ENCODE measurements at regions not wholly inside any gene's neighbourhood (a gene's known extent, or its start where the extent isn't known, plus 50 kb on each side); places are given as distances from the start of the nearest gene placed in this dataset.
"Not testable (repeated sequence)": the region's sequence is repeated elsewhere in the genome, so short reads cannot be mapped to it uniquely, and the experiment has no call there.

GRCh38 chr2:2742726-2743125 lies 411.7 kb upstream of the MYT1L start:
- no peak for DNase-seq (ENCODE audit: low spot score)

- no peak for DNase-seq (ENCODE audit: low spot score)
Measured at GRCh38 chr2:2740238-2740775, 409.2 kb upstream of the MYT1L start.

- no peak for DNase-seq (ENCODE audit: low spot score)
Measured at GRCh38 chr2:2739231-2739795, 408.2 kb upstream of the MYT1L start.

- DNase-seq (ENCODE audit: low spot score) = no peak
Measured at GRCh38 chr2:2738684-2739083, 407.6 kb upstream of the MYT1L start.

- no peak for DNase-seq (ENCODE audit: low spot score)
Measured at GRCh38 chr2:2738276-2738675, 407.2 kb upstream of the MYT1L start.

- DNase-seq (ENCODE audit: low spot score) = no peak
Measured at GRCh38 chr2:2735041-2735440, 404.0 kb upstream of the MYT1L start.

GRCh38 chr2:2734308-2734707 lies 403.2 kb upstream of the MYT1L start:
- DNase-seq (ENCODE audit: low spot score) = no peak

- DNase-seq (ENCODE audit: low spot score) = no peak
Measured at GRCh38 chr2:2733818-2734217, 402.7 kb upstream of the MYT1L start.

GRCh38 chr2:2732331-2733119 lies 401.4 kb upstream of the MYT1L start:
- DNase-seq (ENCODE audit: low spot score) = no peak

- no peak for DNase-seq (ENCODE audit: low spot score)
Measured at GRCh38 chr2:2731816-2732284, 400.8 kb upstream of the MYT1L start.

GRCh38 chr2:2731101-2731815 lies 400.2 kb upstream of the MYT1L start:
- no peak for DNase-seq (ENCODE audit: low spot score)

- no peak for DNase-seq (ENCODE audit: low spot score)
Measured at GRCh38 chr2:2730301-2730833, 399.3 kb upstream of the MYT1L start.

- DNase-seq (ENCODE audit: low spot score) = no peak
Measured at GRCh38 chr2:2729246-2729645, 398.2 kb upstream of the MYT1L start.

- no peak for DNase-seq (ENCODE audit: low spot score)
Measured at GRCh38 chr2:2728635-2729034, 397.6 kb upstream of the MYT1L start.

- DNase-seq (ENCODE audit: low spot score) = no peak
Measured at GRCh38 chr2:2727876-2728511, 396.9 kb upstream of the MYT1L start.

GRCh38 chr2:2726163-2726562 lies 395.1 kb upstream of the MYT1L start:
- no peak for DNase-seq (ENCODE audit: low spot score)

- no peak for DNase-seq (ENCODE audit: low spot score)
Measured at GRCh38 chr2:2723064-2723463, 392.0 kb upstream of the MYT1L start.

- DNase-seq (ENCODE audit: low spot score) = no peak
Measured at GRCh38 chr2:2721296-2721835, 390.3 kb upstream of the MYT1L start.

- not testable (repeated sequence) for DNase-seq (ENCODE audit: low spot score)
Measured at GRCh38 chr2:2720806-2721205, 389.7 kb upstream of the MYT1L start.

GRCh38 chr2:2720351-2720750 lies 389.3 kb upstream of the MYT1L start:
- DNase-seq (ENCODE audit: low spot score) = no peak

- DNase-seq (ENCODE audit: low spot score) = no peak
Measured at GRCh38 chr2:2719781-2720180, 388.7 kb upstream of the MYT1L start.

GRCh38 chr2:2719015-2719414 lies 387.9 kb upstream of the MYT1L start:
- no peak for DNase-seq (ENCODE audit: low spot score)
